Gastrocnemius medialis (tissue), 4 donors: ENCODE measurements at regions not wholly inside any gene's neighbourhood (a gene's known extent, or its start where the extent isn't known, plus 50 kb on each side); places are given as distances from the start of the nearest gene placed in this dataset.

Source experiments
- POLR2A ChIP-seq, 2 donors: fragments of 450-650 bp; IDR thresholded peaks; one replicate each; pipeline ENCODE4 v1.6.1; 2017; ENCODE audit warnings: antibody characterized with exemption in 2 of 2, mild to moderate bottlenecking in 2 of 2, moderate library complexity in 2 of 2
- TF ChIP-seq, protein P1 (sequence below), 5 experiments: fragments of 450-650 bp in 3 of 5; fragments of 200-600 bp in 2 of 5; sonication (generic) in 2 of 5; IDR thresholded peaks in 4 of 5; conservative IDR thresholded peaks in 1 of 5; 1 replicate in 4 of 5; 2 replicates in 1 of 5; pipeline ENCODE4 v1.5.1; 2016 to 2019; ENCODE audit warnings: antibody characterized with exemption in 5 of 5, mild to moderate bottlenecking in 3 of 5, moderate library complexity in 3 of 5

DNA sequence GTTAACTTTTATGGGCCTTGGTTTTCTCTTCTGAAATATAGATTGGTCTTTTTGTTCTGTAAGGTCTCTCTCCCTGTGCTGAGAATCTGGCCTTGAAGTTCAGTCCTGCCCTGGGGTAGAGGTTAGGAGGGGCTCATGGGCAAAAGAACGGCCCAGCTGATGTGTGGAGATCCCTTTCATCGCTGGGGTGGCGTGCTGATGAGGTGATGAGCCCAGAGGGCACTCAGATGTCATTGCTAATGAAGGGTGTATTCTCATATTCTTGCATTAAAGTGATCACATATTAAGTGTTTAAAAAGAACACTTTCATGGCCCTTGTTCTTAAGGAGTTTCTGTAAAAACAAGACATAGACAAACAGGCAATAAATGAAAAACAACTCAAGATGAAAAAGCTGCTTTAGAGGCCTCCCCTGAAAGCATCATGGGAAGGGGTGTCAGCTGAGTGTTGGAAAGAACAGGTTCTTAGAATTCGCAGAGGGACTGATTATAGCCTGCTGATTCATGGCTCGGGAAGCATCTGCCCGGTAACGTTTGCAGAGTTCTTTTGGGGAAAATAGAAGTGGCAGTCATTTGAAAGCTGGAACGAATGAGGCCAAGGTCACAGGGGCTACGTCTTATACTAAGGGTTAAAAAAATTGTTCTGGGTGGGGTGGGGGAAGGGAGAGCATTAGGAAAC lies 72.5 kb upstream of the GPR158 start:
- TF ChIP-seq, protein P1, sequence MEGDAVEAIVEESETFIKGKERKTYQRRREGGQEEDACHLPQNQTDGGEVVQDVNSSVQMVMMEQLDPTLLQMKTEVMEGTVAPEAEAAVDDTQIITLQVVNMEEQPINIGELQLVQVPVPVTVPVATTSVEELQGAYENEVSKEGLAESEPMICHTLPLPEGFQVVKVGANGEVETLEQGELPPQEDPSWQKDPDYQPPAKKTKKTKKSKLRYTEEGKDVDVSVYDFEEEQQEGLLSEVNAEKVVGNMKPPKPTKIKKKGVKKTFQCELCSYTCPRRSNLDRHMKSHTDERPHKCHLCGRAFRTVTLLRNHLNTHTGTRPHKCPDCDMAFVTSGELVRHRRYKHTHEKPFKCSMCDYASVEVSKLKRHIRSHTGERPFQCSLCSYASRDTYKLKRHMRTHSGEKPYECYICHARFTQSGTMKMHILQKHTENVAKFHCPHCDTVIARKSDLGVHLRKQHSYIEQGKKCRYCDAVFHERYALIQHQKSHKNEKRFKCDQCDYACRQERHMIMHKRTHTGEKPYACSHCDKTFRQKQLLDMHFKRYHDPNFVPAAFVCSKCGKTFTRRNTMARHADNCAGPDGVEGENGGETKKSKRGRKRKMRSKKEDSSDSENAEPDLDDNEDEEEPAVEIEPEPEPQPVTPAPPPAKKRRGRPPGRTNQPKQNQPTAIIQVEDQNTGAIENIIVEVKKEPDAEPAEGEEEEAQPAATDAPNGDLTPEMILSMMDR (IDR thresholded peaks at IDR 0.05 in 4 of 5, conservative IDR thresholded peaks at IDR 0.05 in 1 of 5) = no peak
- no peak for TF ChIP-seq POLR2A (IDR thresholded peaks at IDR 0.05)
